Smooth muscle cell (in vitro differentiated cells): ENCODE measurements at regions not wholly inside any gene's neighbourhood (a gene's known extent, or its start where the extent isn't known, plus 50 kb on each side); places are given as distances from the start of the nearest gene placed in this dataset.

Experiments
- DNase-seq: peaks from one replicate; lab custom pipeline; 2025; ENCODE audit not compliant: unreplicated experiment; lab: John Stamatoyannopoulos, UW
- H2AFZ ChIP-seq: fragments of 200-600 bp; sonication (generic); 2 replicates; pipeline ENCODE4 v1.6.0; 2016; ENCODE audit warnings: antibody characterized with exemption, low read depth, mild to moderate bottlenecking
- H3F3A ChIP-seq: fragments of 200-600 bp; sonication (generic); 2 replicates; pipeline ENCODE4 v1.6.0; 2017; ENCODE audit warnings: antibody characterized with exemption, low read depth
- H3K27ac ChIP-seq: fragments of 200-600 bp; sonication (generic); 2 replicates; pipeline ENCODE4 v1.5.1; 2016; ENCODE audit warnings: low read depth, mild to moderate bottlenecking
- H3K27me3 ChIP-seq: fragments of 200-600 bp; sonication (generic); 2 replicates; pipeline ENCODE4 v1.6.1; 2016; ENCODE audit warnings: low read depth, mild to moderate bottlenecking
- H3K36me3 ChIP-seq: fragments of 200-600 bp; sonication (generic); 2 replicates; pipeline ENCODE4 v1.5.1; 2016; ENCODE audit warnings: low read depth
- H3K4me1 ChIP-seq: fragments of 200-600 bp; sonication (generic); 2 replicates; pipeline ENCODE4 v1.5.1; 2016; ENCODE audit warnings: low read depth
- H3K4me2 ChIP-seq: fragments of 200-600 bp; sonication (generic); 2 replicates; pipeline ENCODE4 v1.6.0; 2016; ENCODE audit warnings: mild to moderate bottlenecking
- H3K4me3 ChIP-seq: fragments of 200-600 bp; sonication (generic); 2 replicates; pipeline ENCODE4 v1.5.1; 2016; ENCODE audit warnings: mild to moderate bottlenecking
- H3K79me2 ChIP-seq: fragments of 200-600 bp; sonication (generic); 2 replicates; pipeline ENCODE4 v1.6.0; 2016; ENCODE audit warnings: low read depth, mild to moderate bottlenecking
- H3K9ac ChIP-seq: fragments of 200-600 bp; sonication (generic); 2 replicates; pipeline ENCODE4 v1.6.0; 2016; ENCODE audit warnings: low read depth
- H3K9me3 ChIP-seq: fragments of 200-600 bp; sonication (generic); replicated peaks from 2 replicates; pipeline ENCODE4 v1.5.1; 2016; ENCODE audit warnings: low read depth
- H4K20me1 ChIP-seq: fragments of 200-600 bp; sonication (generic); 2 replicates; pipeline ENCODE4 v1.6.0; 2016; ENCODE audit warnings: low read depth
- CTCF ChIP-seq: fragments of 200-600 bp; sonication (generic); IDR thresholded peaks from 2 replicates; pipeline ENCODE4 v1.5.1; 2017; ENCODE audit warnings: borderline replicate concordance, mild to moderate bottlenecking, antibody characterized with exemption; ENCODE audit not compliant: insufficient read depth, poor library complexity, severe bottlenecking
- WGBS: methylation state at CpG from one replicate; pipeline ENCODE4 v1.1.7; 2016; ENCODE audit warnings: low lambda C conversion rate; 5-methylcytosine and 5-hydroxymethylcytosine counted together

GRCh38 chr5:69038539-69038938 is 55.3 kb upstream of the SLC30A5 start:
- TF ChIP-seq CTCF, result no peak
- Histone ChIP-seq H3K9me3 (no peaks in the 10 kb centered on the region), H3K4me2 (no peak overlapping the region), H3K9ac (no peak overlapping the region), H2AFZ (no peak overlapping the region), H3K4me3 (no peak overlapping the region), H4K20me1 (no peaks in the 10 kb centered on the region), H3K27ac (no peak overlapping the region), H3K27me3 (no peaks in the 10 kb centered on the region), H3K4me1 (no peaks in the 10 kb centered on the region), H3K79me2 (no peaks in the 10 kb centered on the region), H3F3A (no peaks in the 10 kb centered on the region), H3K36me3 (no peaks in the 10 kb centered on the region)
- 95% methylated on average over 8 of the region's 8 CpGs for WGBS
- DNase-seq, result no peak

GRCh38 chr5:69039829-69040228 is 54.0 kb upstream of the SLC30A5 start:
- H3F3A ChIP-seq, result no peaks in the 10 kb centered on the region
- no peaks in the 10 kb centered on the region for H3K4me1 ChIP-seq
- no peak for TF ChIP-seq CTCF
- no peaks in the 10 kb centered on the region for H3K79me2 ChIP-seq
- no peaks in the 10 kb centered on the region for H3K27me3 ChIP-seq
- no peak overlapping the region for H3K4me3 ChIP-seq
- H3K9me3 ChIP-seq, result no peaks in the 10 kb centered on the region
- no peak overlapping the region for H2AFZ ChIP-seq
- DNase-seq, result no peak
- H3K9ac ChIP-seq, result no peak overlapping the region
- H3K27ac ChIP-seq, result no peak overlapping the region
- H3K36me3 ChIP-seq, result no peaks in the 10 kb centered on the region
- H4K20me1 ChIP-seq, result no peaks in the 10 kb centered on the region
- H3K4me2 ChIP-seq, result no peak overlapping the region

GRCh38 chr5:69042500-69042899 is 51.3 kb upstream of the SLC30A5 start:
- no peaks in the 10 kb centered on the region for H3F3A ChIP-seq
- H4K20me1 ChIP-seq, result no peaks in the 10 kb centered on the region
- no peak overlapping the region for H3K27ac ChIP-seq
- DNase-seq, result no peak
- H3K79me2 ChIP-seq, result no peaks in the 10 kb centered on the region
- no peaks in the 10 kb centered on the region for H3K9me3 ChIP-seq
- H3K36me3 ChIP-seq, result no peaks in the 10 kb centered on the region
- no peaks in the 10 kb centered on the region for H3K4me1 ChIP-seq
- no peak for TF ChIP-seq CTCF
- WGBS, result 50% methylated on average over 2 of the region's 2 CpGs
- H3K4me2 ChIP-seq, result no peak overlapping the region
- peak overlapping the region; percentile 99 for H2AFZ ChIP-seq
- H3K27me3 ChIP-seq, result no peaks in the 10 kb centered on the region
- no peak overlapping the region for H3K4me3 ChIP-seq
- H3K9ac ChIP-seq, result no peak overlapping the region

GRCh38 chr5:69042915-69043654 is 50.7 kb upstream of the SLC30A5 start:
- H3K4me2 ChIP-seq, result peak overlapping the region; percentile 91
- H3K27ac ChIP-seq, result peak overlapping the region; percentile 21
- peak overlapping the region; percentile 99 for H2AFZ ChIP-seq
- 21% methylated on average over 19 of the region's 19 CpGs for WGBS
- H3K27me3 ChIP-seq, result no peaks in the 10 kb centered on the region
- H3K36me3 ChIP-seq, result no peaks in the 10 kb centered on the region
- H3K4me1 ChIP-seq, result no peaks in the 10 kb centered on the region
- no peaks in the 10 kb centered on the region for H4K20me1 ChIP-seq
- H3K9me3 ChIP-seq, result no peaks in the 10 kb centered on the region
- H3K4me3 ChIP-seq, result peak overlapping the region; percentile 66
- H3K79me2 ChIP-seq, result no peaks in the 10 kb centered on the region
- peak overlapping the region; percentile 58 for H3K9ac ChIP-seq
- peak; percentile 36 for DNase-seq
- no peaks in the 10 kb centered on the region for H3F3A ChIP-seq
- peak; percentile 85 for TF ChIP-seq CTCF
